Hematopoietic multipotent progenitor cell treated with erythropoietin and hydrocortisone succinate and interleukin-3 and kit ligand, for 4 days (in vitro differentiated cells): ENCODE measurements at regions not wholly inside any gene's neighbourhood (a gene's known extent, or its start where the extent isn't known, plus 50 kb on each side); places are given as distances from the start of the nearest gene placed in this dataset.

Source experiments
- DNase-seq: peaks from one replicate; pipeline ENCODE4 v3.0.0-alpha.2; 2015

GRCh38 chr3:117266806-117267205 is 557.2 kb downstream of the TUSC7 start:
- DNase-seq: no peak

- no peak for DNase-seq
These were observed 558.7 kb downstream of the TUSC7 start for GRCh38 chr3:117268318-117268717.

GRCh38 chr3:117272274-117272673 is 562.7 kb downstream of the TUSC7 start:
- no peak for DNase-seq

GRCh38 chr3:117272876-117273523 is 563.4 kb downstream of the TUSC7 start:
- DNase-seq: no peak

GRCh38 chr3:117277816-117278215 is 568.2 kb downstream of the TUSC7 start:
- no peak for DNase-seq

- no peak for DNase-seq
These were observed 569.0 kb downstream of the TUSC7 start for GRCh38 chr3:117278424-117279190.

- DNase-seq: no peak
These were observed 571.8 kb downstream of the TUSC7 start for GRCh38 chr3:117281371-117281770.

- DNase-seq: no peak
These were observed 573.0 kb downstream of the TUSC7 start for GRCh38 chr3:117282566-117282965.

GRCh38 chr3:117285737-117286136 is 576.2 kb downstream of the TUSC7 start:
- no peak for DNase-seq

GRCh38 chr3:117286488-117286887 is 576.9 kb downstream of the TUSC7 start:
- no peak for DNase-seq

- no peak for DNase-seq
These were observed 578.0 kb downstream of the TUSC7 start for GRCh38 chr3:117287602-117288001.

- no peak for DNase-seq
These were observed 581.9 kb downstream of the TUSC7 start for GRCh38 chr3:117291476-117291875.

GRCh38 chr3:117297065-117297464 is 587.5 kb downstream of the TUSC7 start:
- DNase-seq: no peak

GRCh38 chr3:117297541-117297940 is 588.0 kb downstream of the TUSC7 start:
- no peak for DNase-seq

GRCh38 chr3:117298273-117298672 is 588.7 kb downstream of the TUSC7 start:
- no peak for DNase-seq

- DNase-seq: no peak
These were observed 592.8 kb downstream of the TUSC7 start for GRCh38 chr3:117302428-117302827.

GRCh38 chr3:117303443-117303842 is 593.9 kb downstream of the TUSC7 start:
- DNase-seq: no peak

- DNase-seq: no peak
These were observed 595.1 kb downstream of the TUSC7 start for GRCh38 chr3:117304681-117305080.

- no peak for DNase-seq
These were observed 596.1 kb downstream of the TUSC7 start for GRCh38 chr3:117305681-117306080.

GRCh38 chr3:117306299-117306698 is 596.7 kb downstream of the TUSC7 start:
- DNase-seq: no peak

GRCh38 chr3:117308353-117308752 is 598.8 kb downstream of the TUSC7 start:
- no peak for DNase-seq

GRCh38 chr3:117308756-117309155 is 599.2 kb downstream of the TUSC7 start:
- DNase-seq: no peak

GRCh38 chr3:117310536-117310935 is 601.0 kb downstream of the TUSC7 start:
- peak; percentile 4 for DNase-seq

GRCh38 chr3:117314441-117315150 is 605.0 kb downstream of the TUSC7 start:
- DNase-seq: no peak
